BE2C (cell line): ENCODE measurements at regions not wholly inside any gene's neighbourhood (a gene's known extent, or its start where the extent isn't known, plus 50 kb on each side); places are given as distances from the start of the nearest gene placed in this dataset.
"Not testable (repeated sequence)": the region's sequence is repeated elsewhere in the genome, so short reads cannot be mapped to it uniquely, and the experiment has no call there.

Source experiments
- DNase-seq: peaks from one replicate; pipeline ENCODE4 v3.0.0-alpha.2; 2020
- H3K27me3 ChIP-seq: fragments of 250-450 bp; sonication (Bioruptor Pico); 2 replicates; pipeline ENCODE4 v1.5.1; 2020; ENCODE audit warnings: mild to moderate bottlenecking
- H3K36me3 ChIP-seq: fragments of 250-450 bp; sonication (Bioruptor Pico); 2 replicates; pipeline ENCODE4 v1.5.1; 2020; ENCODE audit warnings: mild to moderate bottlenecking
- H3K4me1 ChIP-seq: fragments of 250-450 bp; sonication (Bioruptor Pico); 2 replicates; pipeline ENCODE4 v1.5.1; 2020
- H3K4me3 ChIP-seq: 2 replicates; pipeline ENCODE4 v1.5.1; 2011; ENCODE audit warnings: low read depth, low read length
- H3K9me3 ChIP-seq: fragments of 250-450 bp; sonication (Bioruptor Pico); 2 replicates; pipeline ENCODE4 v1.5.1; 2020
- TF ChIP-seq, protein P1 (sequence below): IDR thresholded peaks from 2 replicates; pipeline ENCODE4 v1.5.1; 2012; ENCODE audit warnings: mild to moderate bottlenecking, low read depth, low read length

DNA sequence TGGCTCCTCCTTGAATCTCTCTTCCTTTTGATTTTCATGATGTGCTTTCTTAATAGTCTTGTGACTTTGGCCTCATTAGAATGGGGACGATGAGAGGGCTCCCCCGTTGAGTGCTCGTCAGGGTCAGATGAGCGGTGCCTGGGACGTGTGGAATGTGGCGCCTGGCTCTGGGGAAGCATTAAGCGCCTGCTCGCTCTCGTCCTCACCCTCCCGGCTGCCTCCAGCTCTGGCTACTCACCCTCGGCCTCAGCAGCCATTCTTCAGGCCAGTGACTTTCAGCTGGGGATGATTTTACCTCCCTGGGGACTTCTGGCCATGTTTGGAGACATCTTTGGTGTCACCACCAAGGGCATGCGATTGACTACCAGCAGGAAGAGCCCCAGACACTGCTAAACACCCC, 69.7 kb downstream of the RPS6KA4 start:
- H3K9me3 ChIP-seq: no peaks in the 10 kb centered on the region
- no peaks in the 10 kb centered on the region for H3K27me3 ChIP-seq
- TF ChIP-seq, protein P1, sequence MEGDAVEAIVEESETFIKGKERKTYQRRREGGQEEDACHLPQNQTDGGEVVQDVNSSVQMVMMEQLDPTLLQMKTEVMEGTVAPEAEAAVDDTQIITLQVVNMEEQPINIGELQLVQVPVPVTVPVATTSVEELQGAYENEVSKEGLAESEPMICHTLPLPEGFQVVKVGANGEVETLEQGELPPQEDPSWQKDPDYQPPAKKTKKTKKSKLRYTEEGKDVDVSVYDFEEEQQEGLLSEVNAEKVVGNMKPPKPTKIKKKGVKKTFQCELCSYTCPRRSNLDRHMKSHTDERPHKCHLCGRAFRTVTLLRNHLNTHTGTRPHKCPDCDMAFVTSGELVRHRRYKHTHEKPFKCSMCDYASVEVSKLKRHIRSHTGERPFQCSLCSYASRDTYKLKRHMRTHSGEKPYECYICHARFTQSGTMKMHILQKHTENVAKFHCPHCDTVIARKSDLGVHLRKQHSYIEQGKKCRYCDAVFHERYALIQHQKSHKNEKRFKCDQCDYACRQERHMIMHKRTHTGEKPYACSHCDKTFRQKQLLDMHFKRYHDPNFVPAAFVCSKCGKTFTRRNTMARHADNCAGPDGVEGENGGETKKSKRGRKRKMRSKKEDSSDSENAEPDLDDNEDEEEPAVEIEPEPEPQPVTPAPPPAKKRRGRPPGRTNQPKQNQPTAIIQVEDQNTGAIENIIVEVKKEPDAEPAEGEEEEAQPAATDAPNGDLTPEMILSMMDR: no peak
- DNase-seq: no peak
- H3K4me3 ChIP-seq: no peak overlapping the region
- no peaks in the 10 kb centered on the region for H3K36me3 ChIP-seq
- no peaks in the 10 kb centered on the region for H3K4me1 ChIP-seq

DNA sequence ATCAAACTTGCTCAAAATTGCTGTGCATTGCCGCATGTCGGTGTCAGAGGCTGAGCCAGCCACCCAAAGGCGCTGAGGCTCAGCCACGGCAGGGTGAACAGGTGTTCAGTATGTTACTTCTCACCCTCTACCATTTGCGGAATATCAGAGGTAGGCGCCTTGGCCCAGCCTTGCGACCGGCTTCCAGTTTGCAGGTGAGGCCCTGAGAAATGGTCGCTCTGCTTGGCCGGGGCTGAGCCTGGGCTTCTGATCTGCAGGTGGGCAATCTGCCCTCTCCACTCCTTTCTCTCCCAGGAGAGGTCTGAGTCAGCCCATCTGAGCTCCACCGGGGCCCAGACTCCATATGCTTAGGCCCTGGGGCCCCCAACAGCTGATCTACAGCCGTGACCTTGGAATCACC, 71.0 kb downstream of the RPS6KA4 start:
- no peaks in the 10 kb centered on the region for H3K36me3 ChIP-seq
- no peak for DNase-seq
- no peak overlapping the region for H3K4me3 ChIP-seq
- no peaks in the 10 kb centered on the region for H3K9me3 ChIP-seq
- H3K4me1 ChIP-seq: no peaks in the 10 kb centered on the region
- H3K27me3 ChIP-seq: no peaks in the 10 kb centered on the region
- TF ChIP-seq, protein P1: no peak

DNA sequence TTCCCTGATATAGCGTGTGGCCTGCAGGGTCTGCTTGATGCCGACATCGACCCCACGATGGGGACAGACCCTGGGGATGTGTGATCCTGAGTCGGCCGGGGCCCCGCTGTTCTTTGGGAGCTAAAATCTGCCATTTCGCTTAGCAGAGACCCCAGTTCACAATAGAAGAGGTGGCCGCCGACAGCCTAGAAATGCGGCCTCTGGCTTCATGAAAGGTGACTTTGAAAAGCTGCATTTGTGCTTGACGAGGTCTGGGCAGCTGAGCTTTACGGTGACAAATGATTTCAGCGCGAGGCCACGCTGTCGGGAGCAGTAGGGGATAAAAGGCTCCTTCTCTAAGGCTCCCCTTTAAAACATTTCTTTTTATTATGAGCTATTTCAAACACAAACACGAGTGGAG, 71.7 kb downstream of the RPS6KA4 start:
- Histone ChIP-seq H3K36me3 (no peaks in the 10 kb centered on the region), H3K27me3 (no peaks in the 10 kb centered on the region), H3K4me3 (no peak overlapping the region), H3K9me3 (no peaks in the 10 kb centered on the region), H3K4me1 (no peaks in the 10 kb centered on the region)
- TF ChIP-seq, protein P1: no peak
- DNase-seq: no peak

DNA sequence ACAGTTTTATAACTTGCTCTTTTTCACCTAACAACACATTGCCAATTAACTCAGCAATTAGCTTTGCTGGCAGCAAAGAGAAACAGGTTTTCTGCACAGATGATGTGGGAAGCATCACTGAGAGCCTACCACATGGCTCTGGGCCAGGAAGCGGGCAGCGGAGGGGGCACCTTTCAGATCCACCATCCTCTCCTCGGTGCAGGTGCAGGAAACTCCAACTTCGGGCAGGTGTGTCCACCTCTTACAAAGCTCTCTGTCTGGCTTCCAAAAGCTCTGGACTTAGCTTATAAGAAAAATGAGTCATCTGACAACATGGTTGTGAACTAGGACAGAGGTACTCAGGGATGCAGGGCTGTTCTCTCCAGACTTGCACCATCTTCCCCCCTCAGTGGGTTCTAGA, 77.0 kb downstream of the RPS6KA4 start:
- TF ChIP-seq, protein P1: no peak
- DNase-seq: no peak
- H3K4me1 ChIP-seq: no peaks in the 10 kb centered on the region

DNA sequence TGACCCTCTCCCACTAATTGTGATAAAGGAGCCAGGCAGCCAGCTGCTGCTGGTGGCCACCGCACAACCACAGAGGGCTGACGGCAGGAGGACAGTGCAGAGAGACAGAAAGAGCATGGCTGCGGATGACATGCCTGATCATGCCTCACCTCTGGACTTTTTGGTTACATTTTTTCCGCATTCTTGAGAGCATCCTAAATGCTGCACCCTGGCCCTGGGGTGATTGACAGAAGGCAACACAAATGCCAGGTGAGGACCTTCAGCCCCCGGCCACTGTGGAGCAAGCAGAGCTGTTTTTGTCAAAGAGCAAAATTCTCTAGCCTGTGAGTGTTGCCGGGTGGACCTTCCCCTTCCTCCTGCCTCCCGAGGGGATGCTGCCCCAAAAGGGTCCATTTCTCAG, 78.5 kb downstream of the RPS6KA4 start:
- TF ChIP-seq, protein P1: no peak
- no peaks in the 10 kb centered on the region for H3K4me1 ChIP-seq
- H3K4me3 ChIP-seq: no peak overlapping the region
- H3K9me3 ChIP-seq: no peaks in the 10 kb centered on the region
- H3K36me3 ChIP-seq: no peaks in the 10 kb centered on the region
- H3K27me3 ChIP-seq: no peaks in the 10 kb centered on the region
- no peak for DNase-seq

More for the DNA sequence above, 77.0 kb downstream of the RPS6KA4 start:
- Histone ChIP-seq H3K4me3 (no peak overlapping the region), H3K27me3 (no peaks in the 10 kb centered on the region), H3K36me3 (no peaks in the 10 kb centered on the region), H3K9me3 (no peaks in the 10 kb centered on the region)

DNA sequence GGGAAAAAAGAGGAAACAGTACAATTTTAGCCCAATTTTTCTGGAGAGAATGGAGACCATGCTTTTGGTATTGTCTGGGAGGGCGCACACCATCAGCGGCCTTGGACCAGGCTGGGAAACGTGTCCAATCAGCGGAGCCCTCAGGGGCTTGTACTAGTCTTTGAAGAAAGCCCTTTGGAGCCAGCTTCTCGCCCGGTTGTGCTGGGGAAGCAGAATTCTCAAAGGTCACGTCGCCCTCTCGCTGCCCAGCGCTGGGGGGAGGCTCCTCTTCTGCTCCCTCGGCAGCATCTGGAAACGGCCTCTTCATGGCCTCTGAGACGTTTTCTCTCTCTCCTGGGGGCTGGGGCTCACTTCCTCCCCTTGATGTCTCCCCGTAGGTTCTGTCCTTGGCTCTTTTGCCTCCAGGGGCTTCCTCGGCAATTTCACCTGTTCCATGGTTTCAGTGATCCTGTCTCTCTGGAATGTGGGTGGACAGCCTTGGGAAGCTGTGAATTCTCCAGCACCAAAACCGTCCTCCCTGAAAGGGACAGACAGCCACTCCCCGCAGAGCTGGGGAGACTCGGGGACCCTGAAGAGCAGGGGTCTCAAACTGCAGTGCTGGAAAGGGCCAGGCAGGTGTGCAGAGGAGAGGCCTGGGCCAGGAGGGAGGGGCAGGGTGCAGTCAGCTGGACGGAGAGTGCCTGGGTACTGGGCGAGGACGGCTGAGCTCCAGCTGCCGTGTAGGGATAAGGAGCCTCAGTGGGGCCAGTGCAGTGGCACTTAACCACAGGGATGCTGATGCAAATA, 80.2 kb downstream of the RPS6KA4 start:
- H3K4me1 ChIP-seq: no peaks in the 10 kb centered on the region
- H3K27me3 ChIP-seq: no peaks in the 10 kb centered on the region
- no peaks in the 10 kb centered on the region for H3K9me3 ChIP-seq
- no peak for DNase-seq
- H3K4me3 ChIP-seq: no peak overlapping the region
- no peaks in the 10 kb centered on the region for H3K36me3 ChIP-seq
- TF ChIP-seq, protein P1: no peak

DNA sequence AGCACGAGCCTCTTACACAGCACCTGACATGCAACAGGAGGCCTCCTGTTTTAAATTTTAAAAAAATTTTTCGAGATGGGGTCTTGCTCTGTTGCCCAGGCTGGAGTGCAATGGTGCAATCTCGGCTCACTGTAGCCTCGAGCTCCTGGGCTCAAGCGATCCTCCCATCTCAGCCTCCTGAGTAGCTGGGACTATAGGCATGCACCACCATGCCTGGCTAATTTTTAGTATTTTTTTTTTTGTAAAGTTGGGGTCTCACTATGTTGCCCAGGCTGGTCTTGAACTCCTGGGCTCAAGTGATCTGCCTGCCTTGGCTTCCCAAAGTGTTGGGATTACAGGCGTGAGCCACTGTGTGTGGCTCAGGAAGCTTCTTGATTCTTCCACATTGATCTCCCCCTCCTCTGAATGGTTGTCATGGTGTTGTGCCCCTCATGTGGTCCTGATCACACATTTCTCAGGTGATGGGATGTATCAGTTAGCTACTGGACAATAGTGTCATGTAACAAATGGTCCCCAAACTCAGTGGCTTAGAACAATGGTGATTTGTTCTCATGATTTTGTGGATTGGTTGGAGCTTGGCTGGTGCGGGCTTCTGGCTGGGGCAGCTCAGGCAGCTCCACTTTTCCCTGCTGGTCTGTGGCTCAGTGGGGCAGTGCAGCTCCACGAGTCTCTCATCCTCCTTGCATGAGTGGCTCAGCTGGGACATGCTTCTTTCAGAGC, 81.0 kb downstream of the RPS6KA4 start:
- H3K27me3 ChIP-seq, H3K9me3 ChIP-seq, DNase-seq, H3K36me3 ChIP-seq, H3K4me1 ChIP-seq, H3K4me3 ChIP-seq: not testable (repeated sequence)
